Stomach (tissue), 8 donors: ENCODE measurements at regions not wholly inside any gene's neighbourhood (a gene's known extent, or its start where the extent isn't known, plus 50 kb on each side); places are given as distances from the start of the nearest gene placed in this dataset.

Experiments
- DNase-seq, 2 donors: peaks; one replicate each; pipeline versions ENCODE4 v3.0.0 to v3.0.0-alpha.2; 2013 to 2019
- H3K27ac ChIP-seq, 5 donors: fragments of 200-600 bp in 4 of 5; sonication (generic) in 4 of 5; one replicate each; pipeline ENCODE4 v1.5.1; 2013 to 2019; ENCODE audit warnings: mild to moderate bottlenecking in 1 of 5, moderate library complexity in 1 of 5
- H3K27me3 ChIP-seq, 3 donors: fragments of 200-600 bp; sonication (generic); one replicate each; pipeline ENCODE4 v1.5.1; 2017 to 2019; ENCODE audit warnings: mixed run types in 1 of 3
- H3K36me3 ChIP-seq, 4 donors: fragments of 200-600 bp; sonication (generic); 1 replicate in 3 of 4; 2 replicates in 1 of 4; pipeline ENCODE4 v1.5.1; 2016 to 2019
- H3K4me1 ChIP-seq, 4 donors: fragments of 200-600 bp; sonication (generic); one replicate each; pipeline ENCODE4 v1.5.1; 2016 to 2019
- H3K4me3 ChIP-seq, 4 donors: fragments of 200-600 bp; sonication (generic) in 3 of 4; one replicate each; pipeline ENCODE4 v1.5.1; 2016 to 2019; ENCODE audit warnings: mild to moderate bottlenecking in 1 of 4
- H3K9me3 ChIP-seq, 4 donors: fragments of 200-600 bp; sonication (generic); one replicate each; pipeline ENCODE4 v1.5.1; 2016 to 2019
- EP300 ChIP-seq: sonication (generic); formaldehyde crosslinking; IDR thresholded peaks from one replicate; pipeline ENCODE4 v1.6.1; 2017; ENCODE audit warnings: antibody characterized with exemption
- POLR2A ChIP-seq, 4 donors: fragments of 450-650 bp; IDR thresholded peaks; one replicate each; pipeline ENCODE4 v1.6.1; 2016; ENCODE audit warnings: antibody characterized with exemption in 4 of 4, control low read depth in 2 of 4, mild to moderate bottlenecking in 1 of 4, moderate library complexity in 1 of 4
- POLR2AphosphoS5 ChIP-seq, 3 donors: sonication (generic); formaldehyde crosslinking; IDR thresholded peaks; one replicate each; pipeline ENCODE4 v1.6.1; 2016; ENCODE audit warnings: antibody characterized with exemption in 3 of 3
- WGBS, 5 donors: extraction: QIAGEN DNeasy Blood & Tissue Kit in 3 of 5; methylation state at CpG; one replicate each; pipeline versions ENCODE4 v1.1.5 to v1.1.7; 2013 to 2018; 5-methylcytosine and 5-hydroxymethylcytosine counted together
- intact Hi-C: fragments of 100-400 bp; cut with DNase I; formaldehyde crosslinking; loops from one replicate; pipeline ENCODE4 v1.15.1; 2023; ENCODE audit warnings: low total_unique reads
- TF ChIP-seq, protein P1 (sequence below), 7 experiments: fragments of 450-650 bp in 4 of 7; fragments of 200-600 bp in 3 of 7; sonication (generic) in 3 of 7; IDR thresholded peaks; one replicate each; pipeline ENCODE4 v1.5.1; 2016 to 2019; ENCODE audit warnings: antibody characterized with exemption in 7 of 7, control low read depth in 2 of 7, mild to moderate bottlenecking in 1 of 7
- donor health status: healthy with polysubstance abuse.
- donor health status: Bipolar disorder and iron deficiency.
- donor health status: healthy.

DNA sequence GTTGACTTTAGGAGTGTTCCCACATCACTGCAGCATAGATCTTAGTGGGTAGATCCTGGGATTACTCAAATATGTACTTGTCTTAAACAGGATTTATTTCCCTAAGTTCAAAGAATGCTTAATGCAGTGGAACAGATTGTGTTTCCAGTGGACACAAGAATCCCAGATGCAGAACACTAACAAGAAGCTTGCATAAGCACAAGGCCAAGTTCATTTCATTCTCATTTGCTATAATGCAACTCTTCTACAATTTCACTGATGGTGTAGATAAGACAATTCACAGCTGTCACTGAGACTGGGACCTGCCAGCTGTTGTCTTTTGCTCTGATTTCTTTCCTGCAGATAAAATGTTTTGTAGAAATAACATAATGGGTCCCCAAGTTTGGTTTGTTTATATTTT, 225.6 kb downstream of the NFKBIZ start:
- Histone ChIP-seq H3K36me3 (no peaks in the 10 kb centered on the region), H3K4me3 (no peak overlapping the region), H3K27ac (no peak overlapping the region), H3K27me3 (no peaks in the 10 kb centered on the region), H3K9me3 (no peaks in the 10 kb centered on the region), H3K4me1 (peaks cover 0 to 11% (median 8%) of the 10 kb centered on the region in 4 donors)
- intact Hi-C loops: no loop called here
- no peak for TF ChIP-seq POLR2A (IDR thresholded peaks at IDR 0.05)
- TF ChIP-seq EP300: no peak
- TF ChIP-seq, protein P1, sequence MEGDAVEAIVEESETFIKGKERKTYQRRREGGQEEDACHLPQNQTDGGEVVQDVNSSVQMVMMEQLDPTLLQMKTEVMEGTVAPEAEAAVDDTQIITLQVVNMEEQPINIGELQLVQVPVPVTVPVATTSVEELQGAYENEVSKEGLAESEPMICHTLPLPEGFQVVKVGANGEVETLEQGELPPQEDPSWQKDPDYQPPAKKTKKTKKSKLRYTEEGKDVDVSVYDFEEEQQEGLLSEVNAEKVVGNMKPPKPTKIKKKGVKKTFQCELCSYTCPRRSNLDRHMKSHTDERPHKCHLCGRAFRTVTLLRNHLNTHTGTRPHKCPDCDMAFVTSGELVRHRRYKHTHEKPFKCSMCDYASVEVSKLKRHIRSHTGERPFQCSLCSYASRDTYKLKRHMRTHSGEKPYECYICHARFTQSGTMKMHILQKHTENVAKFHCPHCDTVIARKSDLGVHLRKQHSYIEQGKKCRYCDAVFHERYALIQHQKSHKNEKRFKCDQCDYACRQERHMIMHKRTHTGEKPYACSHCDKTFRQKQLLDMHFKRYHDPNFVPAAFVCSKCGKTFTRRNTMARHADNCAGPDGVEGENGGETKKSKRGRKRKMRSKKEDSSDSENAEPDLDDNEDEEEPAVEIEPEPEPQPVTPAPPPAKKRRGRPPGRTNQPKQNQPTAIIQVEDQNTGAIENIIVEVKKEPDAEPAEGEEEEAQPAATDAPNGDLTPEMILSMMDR (IDR thresholded peaks at IDR 0.05): no peak
- TF ChIP-seq POLR2AphosphoS5 (IDR thresholded peaks at IDR 0.05): no peak
- no peak for DNase-seq

GRCh38 chr3:102078401-102078800, 229.1 kb downstream of the NFKBIZ start:
- Histone ChIP-seq H3K4me3 (no peak overlapping the region), H3K9me3 (no peaks in the 10 kb centered on the region), H3K4me1 (peaks cover 0 to 12% (median 10%) of the 10 kb centered on the region in 4 donors), H3K36me3 (no peaks in the 10 kb centered on the region), H3K27me3 (no peaks in the 10 kb centered on the region), H3K27ac (peak overlapping the region in 3 of 5 donors; percentile 53 to 74 (median 73))
- DNase-seq: no peak
- WGBS, 5 donors: 38 to 67% (median 58%) methylated on average over 3 of the region's 3 CpGs
- intact Hi-C loops: no loop called here
- TF ChIP-seq, protein P1 (IDR thresholded peaks at IDR 0.05): no peak
- TF ChIP-seq EP300 (no peak), POLR2A (IDR thresholded peaks at IDR 0.05) (no peak), POLR2AphosphoS5 (IDR thresholded peaks at IDR 0.05) (no peak)

GRCh38 chr3:102078854-102079808, 229.8 kb downstream of the NFKBIZ start:
- TF ChIP-seq, protein P1 (IDR thresholded peaks at IDR 0.05): no peak
- DNase-seq: peak; percentile 33 to 71
- Histone ChIP-seq H3K9me3 (no peaks in the 10 kb centered on the region), H3K4me1 (peaks cover 0 to 16% (median 10%) of the 10 kb centered on the region in 4 donors), H3K27me3 (no peaks in the 10 kb centered on the region), H3K27ac (peak overlapping the region; percentile 11 to 74 (median 53)), H3K36me3 (no peaks in the 10 kb centered on the region), H3K4me3 (no peak overlapping the region)
- 20 to 41% (median 31%) methylated on average over 8 of the region's 8 CpGs for WGBS, 5 donors
- intact Hi-C loops: no loop called here

DNA sequence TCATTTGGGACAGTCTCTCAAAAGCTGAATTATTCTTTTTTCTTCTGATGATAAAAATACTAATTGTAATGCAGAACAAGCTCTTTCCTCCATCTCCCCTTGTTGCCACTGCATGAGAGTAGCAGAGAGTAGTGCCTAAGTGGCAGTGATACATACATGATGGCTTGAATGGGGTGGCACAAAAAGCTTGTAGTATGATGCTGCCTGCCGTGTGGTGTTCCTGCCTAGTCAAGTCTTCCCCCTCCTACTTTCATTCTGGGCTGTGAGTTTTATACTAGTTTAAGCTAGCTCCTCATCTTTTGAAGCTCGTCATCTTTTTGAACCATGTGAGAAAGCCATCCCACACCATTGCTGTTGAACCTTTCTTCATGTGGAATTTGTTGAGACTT, 230.5 kb downstream of the NFKBIZ start:
- no peaks in the 10 kb centered on the region for H3K27me3 ChIP-seq
- no peaks in the 10 kb centered on the region for H3K9me3 ChIP-seq
- H3K36me3 ChIP-seq: no peaks in the 10 kb centered on the region
- TF ChIP-seq, protein P1 (IDR thresholded peaks at IDR 0.05): no peak
- TF ChIP-seq POLR2A (IDR thresholded peaks at IDR 0.05): no peak
- TF ChIP-seq POLR2AphosphoS5 (IDR thresholded peaks at IDR 0.05): no peak
- no peak for TF ChIP-seq EP300
- H3K4me3 ChIP-seq: no peak overlapping the region
- H3K27ac ChIP-seq: peak overlapping the region in 4 of 5 donors; percentile 53 to 74 (median 71)
- DNase-seq: no peak
- WGBS, 5 donors: 71 to 76% (median 74%) methylated on average over 2 of the region's 2 CpGs
- intact Hi-C loops: no loop called here
- peaks cover 0 to 18% (median 10%) of the 10 kb centered on the region in 4 donors for H3K4me1 ChIP-seq
